Activated T-helper 17 cell treated with anti-CD3 and anti-CD28 coated beads, Interleukin-2, amount 50 U/mL, for 72 hours (primary cell): ENCODE measurements at regions not wholly inside any gene's neighbourhood (a gene's known extent, or its start where the extent isn't known, plus 50 kb on each side); places are given as distances from the start of the nearest gene placed in this dataset.

Experiments used
- ATAC-seq: fragments of 150-1000 bp; cut with Tn5 transposase; replicated peaks from 2 replicates; pipeline ENCODE4 v1.10.0; 2021; ENCODE audit warnings: mild to moderate bottlenecking, moderate library complexity
- H3K27ac Mint-ChIP-seq: one replicate; pipeline ENCODE4 v1.8.0; 2022; ENCODE audit warnings: mixed read lengths
- H3K27me3 Mint-ChIP-seq: one replicate; pipeline ENCODE4 v1.8.0; 2022; ENCODE audit warnings: mixed read lengths
- H3K36me3 Mint-ChIP-seq: one replicate; pipeline ENCODE4 v1.8.0; 2022; ENCODE audit warnings: low read depth, mild to moderate bottlenecking, mixed read lengths
- H3K4me1 Mint-ChIP-seq: one replicate; pipeline ENCODE4 v1.8.0; 2022; ENCODE audit warnings: mixed read lengths
- H3K4me3 Mint-ChIP-seq: one replicate; pipeline ENCODE4 v1.8.0; 2022; ENCODE audit warnings: mild to moderate bottlenecking, mixed read lengths
- H3K9me3 Mint-ChIP-seq: one replicate; pipeline ENCODE4 v1.8.0; 2022; ENCODE audit warnings: mixed read lengths

DNA sequence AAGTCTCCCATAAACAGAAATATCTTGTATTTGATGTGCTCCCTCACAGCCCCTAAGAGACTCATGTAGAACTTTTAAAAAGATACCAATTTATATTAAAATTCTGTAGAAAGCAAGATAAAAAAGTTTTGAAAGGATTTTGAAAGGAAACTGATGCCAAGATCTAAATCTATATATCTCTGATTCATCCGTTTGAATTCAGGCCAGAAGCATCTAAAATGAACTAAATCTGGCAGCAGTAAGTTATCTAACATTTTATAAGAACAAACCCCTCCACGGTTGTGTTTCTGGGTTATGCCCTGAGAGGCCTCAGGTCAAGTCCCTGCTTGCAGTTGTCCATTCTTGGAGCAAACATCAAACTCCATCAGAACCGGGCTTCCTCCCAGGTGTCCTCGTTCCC, 165.8 kb downstream of the FBXO15 start:
- Mint-ChIP-seq H3K4me1 (no peaks in the 10 kb centered on the region), H3K9me3 (no peaks in the 10 kb centered on the region), H3K27ac (no peak overlapping the region), H3K36me3 (no peaks in the 10 kb centered on the region), H3K27me3 (peaks cover 20% of the 10 kb centered on the region), H3K4me3 (no peak overlapping the region)
- ATAC-seq: no peak

DNA sequence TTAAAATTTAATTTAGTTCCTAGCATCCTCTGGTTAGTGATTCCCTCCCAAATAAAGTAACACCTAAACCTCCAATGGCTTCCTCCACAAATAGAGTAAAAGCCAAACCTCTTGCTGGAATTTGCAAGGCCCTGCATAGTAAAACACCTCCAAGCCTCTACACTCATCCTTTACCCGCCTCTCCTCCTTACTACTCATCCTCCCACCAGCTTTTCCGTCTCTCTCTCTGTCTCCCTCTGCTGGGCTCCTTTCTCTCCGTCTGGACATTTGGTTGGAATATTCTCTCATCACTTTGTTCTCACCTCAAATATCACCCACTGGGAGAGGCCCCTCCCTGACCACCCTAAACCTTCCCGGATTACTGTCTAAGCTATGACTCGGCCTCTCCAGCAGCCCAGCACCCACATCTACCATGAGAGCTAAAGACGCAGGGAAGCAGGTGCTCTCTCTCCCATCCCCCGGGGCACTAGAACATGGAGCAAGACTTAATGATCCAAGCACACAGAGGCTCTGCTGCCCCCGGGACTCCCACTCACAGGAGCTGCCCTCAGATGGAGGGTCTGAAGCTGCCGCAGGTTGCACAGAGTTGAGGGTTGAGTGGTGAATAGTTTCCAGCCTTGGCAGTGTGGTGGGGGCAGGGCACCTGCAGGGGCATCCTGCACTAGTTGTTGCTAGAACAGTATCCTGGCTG, 167.2 kb downstream of the FBXO15 start:
- no peaks in the 10 kb centered on the region for H3K4me1 Mint-ChIP-seq
- H3K9me3 Mint-ChIP-seq: no peaks in the 10 kb centered on the region
- H3K27ac Mint-ChIP-seq: no peak overlapping the region
- peaks cover 24% of the 10 kb centered on the region for H3K27me3 Mint-ChIP-seq
- no peak overlapping the region for H3K4me3 Mint-ChIP-seq
- no peak for ATAC-seq
- no peaks in the 10 kb centered on the region for H3K36me3 Mint-ChIP-seq

DNA sequence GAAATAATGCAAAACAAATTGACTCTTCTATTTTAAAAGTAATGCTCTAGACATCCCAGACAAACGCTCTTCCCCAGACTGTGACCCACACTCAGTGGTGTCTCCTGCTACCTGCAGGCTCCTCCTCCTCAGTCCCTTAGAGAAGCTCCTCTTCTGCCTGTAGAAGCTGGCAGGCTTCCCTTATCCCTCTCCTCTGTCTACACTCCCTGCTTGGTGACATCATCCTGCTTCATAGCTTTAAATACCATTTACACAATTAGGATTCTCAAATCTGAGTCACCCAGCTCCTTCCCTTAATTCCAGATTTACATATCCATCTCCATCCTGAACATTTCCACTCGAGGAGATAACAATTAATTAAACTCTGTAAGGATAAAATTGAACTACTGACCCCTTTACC, 167.9 kb downstream of the FBXO15 start:
- no peak overlapping the region for H3K27ac Mint-ChIP-seq
- H3K36me3 Mint-ChIP-seq: no peaks in the 10 kb centered on the region
- no peak overlapping the region for H3K4me3 Mint-ChIP-seq
- ATAC-seq: no peak
- peaks cover 24% of the 10 kb centered on the region for H3K27me3 Mint-ChIP-seq
- no peaks in the 10 kb centered on the region for H3K4me1 Mint-ChIP-seq
- no peaks in the 10 kb centered on the region for H3K9me3 Mint-ChIP-seq

GRCh38 chr18:73976433-73976832, 171.2 kb downstream of the FBXO15 start:
- Mint-ChIP-seq H3K36me3 (no peaks in the 10 kb centered on the region), H3K4me1 (no peaks in the 10 kb centered on the region), H3K4me3 (no peak overlapping the region), H3K27me3 (peaks cover 40% of the 10 kb centered on the region), H3K9me3 (no peaks in the 10 kb centered on the region), H3K27ac (no peak overlapping the region)
- no peak for ATAC-seq

GRCh38 chr18:73975266-73975665, 172.4 kb downstream of the FBXO15 start:
- peaks cover 37% of the 10 kb centered on the region for H3K27me3 Mint-ChIP-seq
- no peaks in the 10 kb centered on the region for H3K4me1 Mint-ChIP-seq
- H3K9me3 Mint-ChIP-seq: no peaks in the 10 kb centered on the region
- H3K27ac Mint-ChIP-seq: no peak overlapping the region
- H3K4me3 Mint-ChIP-seq: no peak overlapping the region
- peak; percentile 23 for ATAC-seq
- H3K36me3 Mint-ChIP-seq: no peaks in the 10 kb centered on the region

DNA sequence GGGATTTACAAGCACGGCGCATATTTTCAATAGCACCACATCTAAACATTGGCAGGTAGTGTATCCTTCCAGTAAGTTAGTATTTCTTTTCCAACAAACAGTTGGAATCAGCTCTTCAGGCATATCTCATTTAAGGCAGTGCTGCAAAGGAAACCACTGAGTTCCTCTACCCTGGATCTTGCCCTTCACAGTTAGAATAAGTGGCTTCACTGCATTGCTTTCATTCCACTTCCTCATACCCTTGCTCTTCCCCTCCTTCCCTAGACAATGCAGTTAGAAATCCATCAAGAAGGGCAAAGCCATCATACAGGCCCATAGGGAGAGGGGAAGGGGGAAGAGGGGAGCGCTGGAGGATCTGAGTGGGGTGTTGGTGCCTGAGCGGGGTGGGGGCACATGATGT, 173.7 kb downstream of the FBXO15 start:
- no peaks in the 10 kb centered on the region for H3K9me3 Mint-ChIP-seq
- H3K4me1 Mint-ChIP-seq: no peaks in the 10 kb centered on the region
- H3K36me3 Mint-ChIP-seq: no peaks in the 10 kb centered on the region
- H3K27me3 Mint-ChIP-seq: peaks cover 30% of the 10 kb centered on the region
- no peak for ATAC-seq
- H3K4me3 Mint-ChIP-seq: no peak overlapping the region
- no peak overlapping the region for H3K27ac Mint-ChIP-seq

DNA sequence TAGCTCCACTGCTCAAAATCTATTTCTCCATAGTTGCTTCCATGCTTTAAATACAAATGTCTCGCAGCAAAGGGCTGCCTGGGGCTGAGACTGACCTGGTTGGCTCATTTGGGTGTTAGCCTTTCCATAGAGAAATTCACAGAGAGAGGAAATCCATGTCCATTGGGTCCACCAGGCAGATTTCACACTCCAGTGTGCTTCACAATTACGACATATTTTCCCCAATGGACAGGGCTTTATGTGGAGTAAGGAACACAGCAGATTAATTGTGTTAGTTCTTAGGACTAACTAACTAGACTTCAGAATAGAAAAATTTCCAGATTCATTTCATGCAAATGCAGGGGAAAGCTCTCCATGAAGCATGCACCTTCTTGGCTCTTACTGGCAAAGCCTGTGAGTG, 180.7 kb downstream of the FBXO15 start:
- H3K9me3 Mint-ChIP-seq: no peaks in the 10 kb centered on the region
- no peak overlapping the region for H3K4me3 Mint-ChIP-seq
- no peak for ATAC-seq
- H3K4me1 Mint-ChIP-seq: no peaks in the 10 kb centered on the region
- H3K36me3 Mint-ChIP-seq: no peaks in the 10 kb centered on the region
- H3K27ac Mint-ChIP-seq: no peak overlapping the region
- H3K27me3 Mint-ChIP-seq: peaks cover 11% of the 10 kb centered on the region

- no peaks in the 10 kb centered on the region for H3K4me1 Mint-ChIP-seq
- peaks cover 25% of the 10 kb centered on the region for H3K27me3 Mint-ChIP-seq
- H3K4me3 Mint-ChIP-seq: no peak overlapping the region
- no peaks in the 10 kb centered on the region for H3K36me3 Mint-ChIP-seq
- no peak for ATAC-seq
- H3K9me3 Mint-ChIP-seq: no peaks in the 10 kb centered on the region
- no peak overlapping the region for H3K27ac Mint-ChIP-seq
Observed at GRCh38 chr18:73962256-73962655, 185.4 kb downstream of the FBXO15 start.

DNA sequence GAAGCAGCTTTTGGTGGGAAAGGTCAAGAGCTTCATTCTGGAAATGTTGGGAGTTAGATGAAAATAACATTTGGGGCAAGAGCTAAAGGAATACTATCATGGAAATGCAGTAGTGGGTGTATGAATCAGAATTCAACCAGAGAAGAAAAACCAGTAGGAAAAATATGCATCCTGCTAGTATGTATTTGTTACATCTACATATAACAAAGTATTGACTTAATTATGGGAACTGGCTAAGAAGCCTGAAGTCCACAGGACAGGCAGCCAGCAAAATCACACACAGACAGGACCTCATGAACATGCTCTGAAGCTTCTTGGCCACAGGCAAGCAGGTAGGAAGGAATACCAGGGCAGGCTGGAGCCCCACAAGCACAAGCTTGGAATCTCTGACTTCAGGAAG, 185.8 kb downstream of the FBXO15 start:
- no peak overlapping the region for H3K27ac Mint-ChIP-seq
- H3K4me1 Mint-ChIP-seq: no peaks in the 10 kb centered on the region
- ATAC-seq: no peak
- H3K4me3 Mint-ChIP-seq: no peak overlapping the region
- H3K36me3 Mint-ChIP-seq: no peaks in the 10 kb centered on the region
- peaks cover 24% of the 10 kb centered on the region for H3K27me3 Mint-ChIP-seq
- no peaks in the 10 kb centered on the region for H3K9me3 Mint-ChIP-seq

- peaks cover 21% of the 10 kb centered on the region for H3K27me3 Mint-ChIP-seq
- H3K27ac Mint-ChIP-seq: no peak overlapping the region
- no peaks in the 10 kb centered on the region for H3K4me1 Mint-ChIP-seq
- no peaks in the 10 kb centered on the region for H3K9me3 Mint-ChIP-seq
- no peak for ATAC-seq
- H3K4me3 Mint-ChIP-seq: no peak overlapping the region
- no peaks in the 10 kb centered on the region for H3K36me3 Mint-ChIP-seq
Observed at GRCh38 chr18:73959352-73959751, 188.3 kb downstream of the FBXO15 start.

DNA sequence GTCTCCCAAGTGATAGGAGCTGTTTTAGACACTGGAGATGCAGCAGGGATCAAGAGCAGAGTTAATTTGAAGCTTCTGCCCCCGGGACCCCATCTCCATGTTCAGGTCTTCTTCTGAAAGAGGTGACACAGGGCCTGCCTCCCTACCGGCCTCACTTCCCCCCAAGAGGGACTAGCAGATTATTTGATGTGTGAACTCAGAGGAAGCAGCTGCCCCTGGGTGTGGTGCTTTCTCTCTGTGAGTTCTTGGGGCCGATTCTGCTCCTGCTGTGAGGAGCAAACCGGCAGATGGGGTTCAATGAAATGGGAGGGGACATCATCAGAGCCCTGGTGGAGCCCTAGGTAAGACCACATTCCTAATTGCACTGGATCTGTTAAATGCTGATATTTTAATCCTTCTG, 193.4 kb downstream of the FBXO15 start:
- H3K36me3 Mint-ChIP-seq: no peaks in the 10 kb centered on the region
- no peak overlapping the region for H3K4me3 Mint-ChIP-seq
- H3K27me3 Mint-ChIP-seq: peaks cover 20% of the 10 kb centered on the region
- ATAC-seq: no peak
- H3K9me3 Mint-ChIP-seq: no peaks in the 10 kb centered on the region
- H3K27ac Mint-ChIP-seq: no peak overlapping the region
- no peaks in the 10 kb centered on the region for H3K4me1 Mint-ChIP-seq

DNA sequence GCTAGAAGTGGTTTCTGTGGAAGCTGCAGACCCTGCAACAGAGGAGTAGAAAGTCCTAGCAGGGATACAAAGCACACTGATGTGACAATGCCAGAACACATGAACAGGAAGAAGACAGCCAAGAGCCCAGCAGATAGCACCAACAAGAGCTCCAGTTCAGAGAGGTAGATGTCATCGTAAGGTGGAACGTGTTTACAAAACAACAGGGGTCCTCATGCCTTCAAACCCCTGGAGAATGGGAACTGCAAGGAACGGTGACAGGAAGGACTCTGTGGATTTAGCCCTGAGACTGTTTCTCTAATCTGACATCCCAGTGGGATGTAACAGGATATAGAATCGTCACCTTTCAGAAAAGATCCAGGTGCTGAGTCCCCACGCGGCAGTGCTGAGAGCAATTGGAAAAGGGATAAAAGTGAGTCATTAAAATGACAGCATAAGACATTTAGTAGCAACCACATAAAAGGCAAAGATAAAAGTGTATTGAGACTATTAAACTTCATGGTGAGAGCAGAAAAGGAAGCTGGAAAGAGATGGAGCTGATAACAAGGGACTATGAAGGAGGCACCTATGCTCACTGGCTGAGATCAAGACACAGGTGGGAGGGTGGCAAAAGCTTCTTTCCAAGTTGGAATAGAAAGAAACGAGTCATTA, 195.2 kb downstream of the FBXO15 start:
- H3K9me3 Mint-ChIP-seq: no peaks in the 10 kb centered on the region
- no peak overlapping the region for H3K4me3 Mint-ChIP-seq
- H3K27me3 Mint-ChIP-seq: peaks cover 23% of the 10 kb centered on the region
- no peak overlapping the region for H3K27ac Mint-ChIP-seq
- H3K4me1 Mint-ChIP-seq: no peaks in the 10 kb centered on the region
- no peaks in the 10 kb centered on the region for H3K36me3 Mint-ChIP-seq
- no peak for ATAC-seq

DNA sequence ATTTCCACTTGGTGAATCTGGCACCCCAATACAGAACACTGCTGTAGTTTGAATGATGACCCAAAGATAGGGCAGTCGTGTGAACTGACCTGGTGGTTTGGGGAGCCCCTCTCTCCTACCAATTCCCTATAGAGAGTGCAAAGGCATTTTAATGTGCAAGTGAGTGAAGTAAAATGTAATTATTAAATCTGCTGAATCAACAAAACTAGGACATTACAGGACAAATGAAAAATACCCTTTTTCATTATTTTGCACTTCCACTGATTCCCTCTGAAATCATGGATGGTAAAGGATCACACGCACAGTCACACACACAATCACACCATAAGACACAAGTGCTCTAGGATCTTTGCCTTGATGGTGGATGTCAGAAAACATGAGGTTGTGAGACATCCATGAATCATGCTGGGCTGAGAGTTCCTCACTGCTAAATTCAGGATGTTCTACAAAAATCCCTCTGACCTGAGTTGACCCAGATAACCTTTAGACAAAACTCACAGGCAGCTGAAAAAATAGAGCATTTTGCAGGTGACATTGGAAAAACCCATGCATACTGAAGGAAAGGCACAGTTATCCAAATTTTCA, 197.4 kb downstream of the FBXO15 start:
- no peak overlapping the region for H3K27ac Mint-ChIP-seq
- H3K27me3 Mint-ChIP-seq: peaks cover 18% of the 10 kb centered on the region
- H3K4me1 Mint-ChIP-seq: no peaks in the 10 kb centered on the region
- no peak overlapping the region for H3K4me3 Mint-ChIP-seq
- no peak for ATAC-seq
- H3K36me3 Mint-ChIP-seq: no peaks in the 10 kb centered on the region
- no peaks in the 10 kb centered on the region for H3K9me3 Mint-ChIP-seq

DNA sequence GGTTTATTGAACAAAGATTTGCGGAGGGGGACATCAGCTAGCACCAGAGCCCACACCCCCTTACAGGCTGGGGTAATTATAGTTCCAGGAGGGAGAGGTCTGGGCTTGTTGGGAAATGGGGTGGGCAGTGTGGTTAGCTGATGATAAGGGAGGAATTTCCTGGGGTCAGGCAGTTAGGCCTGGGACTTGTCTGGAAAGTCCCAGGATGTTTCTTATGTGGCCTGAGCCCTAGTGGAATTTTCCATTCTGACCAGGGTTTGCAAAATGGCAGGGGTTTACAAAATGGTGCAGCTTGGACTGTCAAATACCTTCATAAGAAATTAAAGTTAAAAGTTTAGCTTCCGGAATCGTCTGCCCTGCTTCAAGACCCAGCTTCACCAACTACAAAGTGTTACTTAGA, 199.1 kb downstream of the FBXO15 start:
- H3K4me3 Mint-ChIP-seq: no peak overlapping the region
- no peak for ATAC-seq
- H3K27me3 Mint-ChIP-seq: peaks cover 18% of the 10 kb centered on the region
- H3K36me3 Mint-ChIP-seq: no peaks in the 10 kb centered on the region
- no peak overlapping the region for H3K27ac Mint-ChIP-seq
- H3K4me1 Mint-ChIP-seq: no peaks in the 10 kb centered on the region
- no peaks in the 10 kb centered on the region for H3K9me3 Mint-ChIP-seq

GRCh38 chr18:73948084-73948483, 199.6 kb downstream of the FBXO15 start:
- H3K36me3 Mint-ChIP-seq: no peaks in the 10 kb centered on the region
- no peaks in the 10 kb centered on the region for H3K4me1 Mint-ChIP-seq
- H3K9me3 Mint-ChIP-seq: no peaks in the 10 kb centered on the region
- no peak for ATAC-seq
- peaks cover 18% of the 10 kb centered on the region for H3K27me3 Mint-ChIP-seq
- no peak overlapping the region for H3K27ac Mint-ChIP-seq
- no peak overlapping the region for H3K4me3 Mint-ChIP-seq
